ENCODE measurements at regions not wholly inside any gene's neighbourhood (a gene's known extent, or its start where the extent isn't known, plus 50 kb on each side); places are given as distances from the start of the nearest gene placed in this dataset.

DNA sequence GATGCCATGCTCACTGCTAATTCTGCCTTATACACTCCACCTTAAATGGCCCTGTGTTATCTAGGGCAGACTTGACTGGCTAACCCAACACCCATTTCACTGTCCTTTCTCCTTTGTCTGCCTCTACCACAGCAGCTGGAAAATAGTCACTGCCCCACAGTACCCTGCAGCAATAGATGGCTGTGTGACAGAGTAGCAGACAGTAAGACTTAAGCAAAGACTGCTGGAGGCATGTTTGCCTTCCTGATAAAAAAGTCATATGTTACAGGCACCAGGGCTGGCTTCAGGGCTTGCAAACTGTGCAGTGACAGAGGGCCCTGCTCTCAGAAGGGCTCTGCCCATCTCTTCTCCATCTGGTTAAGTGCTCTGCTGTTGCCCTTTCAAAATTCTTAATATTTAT, 332.6 kb upstream of the GHITM start:
- TF ChIP-seq, protein P1, sequence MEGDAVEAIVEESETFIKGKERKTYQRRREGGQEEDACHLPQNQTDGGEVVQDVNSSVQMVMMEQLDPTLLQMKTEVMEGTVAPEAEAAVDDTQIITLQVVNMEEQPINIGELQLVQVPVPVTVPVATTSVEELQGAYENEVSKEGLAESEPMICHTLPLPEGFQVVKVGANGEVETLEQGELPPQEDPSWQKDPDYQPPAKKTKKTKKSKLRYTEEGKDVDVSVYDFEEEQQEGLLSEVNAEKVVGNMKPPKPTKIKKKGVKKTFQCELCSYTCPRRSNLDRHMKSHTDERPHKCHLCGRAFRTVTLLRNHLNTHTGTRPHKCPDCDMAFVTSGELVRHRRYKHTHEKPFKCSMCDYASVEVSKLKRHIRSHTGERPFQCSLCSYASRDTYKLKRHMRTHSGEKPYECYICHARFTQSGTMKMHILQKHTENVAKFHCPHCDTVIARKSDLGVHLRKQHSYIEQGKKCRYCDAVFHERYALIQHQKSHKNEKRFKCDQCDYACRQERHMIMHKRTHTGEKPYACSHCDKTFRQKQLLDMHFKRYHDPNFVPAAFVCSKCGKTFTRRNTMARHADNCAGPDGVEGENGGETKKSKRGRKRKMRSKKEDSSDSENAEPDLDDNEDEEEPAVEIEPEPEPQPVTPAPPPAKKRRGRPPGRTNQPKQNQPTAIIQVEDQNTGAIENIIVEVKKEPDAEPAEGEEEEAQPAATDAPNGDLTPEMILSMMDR (IDR thresholded peaks at IDR 0.05) = no peak
- no peak for TF ChIP-seq ZFX (IDR thresholded peaks at IDR 0.05; ENCODE audit: borderline replicate concordance)
